ENCODE measurements at regions not wholly inside any gene's neighbourhood (a gene's known extent, or its start where the extent isn't known, plus 50 kb on each side); places are given as distances from the start of the nearest gene placed in this dataset.

- no peak for TF ChIP-seq POLR2AphosphoS5 (IDR thresholded peaks at IDR 0.05; ENCODE audit: low read depth, low read length)
- TF ChIP-seq, protein P1, sequence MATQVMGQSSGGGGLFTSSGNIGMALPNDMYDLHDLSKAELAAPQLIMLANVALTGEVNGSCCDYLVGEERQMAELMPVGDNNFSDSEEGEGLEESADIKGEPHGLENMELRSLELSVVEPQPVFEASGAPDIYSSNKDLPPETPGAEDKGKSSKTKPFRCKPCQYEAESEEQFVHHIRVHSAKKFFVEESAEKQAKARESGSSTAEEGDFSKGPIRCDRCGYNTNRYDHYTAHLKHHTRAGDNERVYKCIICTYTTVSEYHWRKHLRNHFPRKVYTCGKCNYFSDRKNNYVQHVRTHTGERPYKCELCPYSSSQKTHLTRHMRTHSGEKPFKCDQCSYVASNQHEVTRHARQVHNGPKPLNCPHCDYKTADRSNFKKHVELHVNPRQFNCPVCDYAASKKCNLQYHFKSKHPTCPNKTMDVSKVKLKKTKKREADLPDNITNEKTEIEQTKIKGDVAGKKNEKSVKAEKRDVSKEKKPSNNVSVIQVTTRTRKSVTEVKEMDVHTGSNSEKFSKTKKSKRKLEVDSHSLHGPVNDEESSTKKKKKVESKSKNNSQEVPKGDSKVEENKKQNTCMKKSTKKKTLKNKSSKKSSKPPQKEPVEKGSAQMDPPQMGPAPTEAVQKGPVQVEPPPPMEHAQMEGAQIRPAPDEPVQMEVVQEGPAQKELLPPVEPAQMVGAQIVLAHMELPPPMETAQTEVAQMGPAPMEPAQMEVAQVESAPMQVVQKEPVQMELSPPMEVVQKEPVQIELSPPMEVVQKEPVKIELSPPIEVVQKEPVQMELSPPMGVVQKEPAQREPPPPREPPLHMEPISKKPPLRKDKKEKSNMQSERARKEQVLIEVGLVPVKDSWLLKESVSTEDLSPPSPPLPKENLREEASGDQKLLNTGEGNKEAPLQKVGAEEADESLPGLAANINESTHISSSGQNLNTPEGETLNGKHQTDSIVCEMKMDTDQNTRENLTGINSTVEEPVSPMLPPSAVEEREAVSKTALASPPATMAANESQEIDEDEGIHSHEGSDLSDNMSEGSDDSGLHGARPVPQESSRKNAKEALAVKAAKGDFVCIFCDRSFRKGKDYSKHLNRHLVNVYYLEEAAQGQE (IDR thresholded peaks at IDR 0.05; ENCODE audit: insufficient read depth in 1 of 2, low read depth in 2 of 2, low read length in 1 of 2) = no peak
- no peak for TF ChIP-seq TCF7L2 (IDR thresholded peaks at IDR 0.05; ENCODE audit: low read depth, low read length)
- no peak for TF ChIP-seq SIN3A (IDR thresholded peaks at IDR 0.05; ENCODE audit: borderline replicate concordance, insufficient read depth, low read depth, low read length)
- TF ChIP-seq, protein P2, sequence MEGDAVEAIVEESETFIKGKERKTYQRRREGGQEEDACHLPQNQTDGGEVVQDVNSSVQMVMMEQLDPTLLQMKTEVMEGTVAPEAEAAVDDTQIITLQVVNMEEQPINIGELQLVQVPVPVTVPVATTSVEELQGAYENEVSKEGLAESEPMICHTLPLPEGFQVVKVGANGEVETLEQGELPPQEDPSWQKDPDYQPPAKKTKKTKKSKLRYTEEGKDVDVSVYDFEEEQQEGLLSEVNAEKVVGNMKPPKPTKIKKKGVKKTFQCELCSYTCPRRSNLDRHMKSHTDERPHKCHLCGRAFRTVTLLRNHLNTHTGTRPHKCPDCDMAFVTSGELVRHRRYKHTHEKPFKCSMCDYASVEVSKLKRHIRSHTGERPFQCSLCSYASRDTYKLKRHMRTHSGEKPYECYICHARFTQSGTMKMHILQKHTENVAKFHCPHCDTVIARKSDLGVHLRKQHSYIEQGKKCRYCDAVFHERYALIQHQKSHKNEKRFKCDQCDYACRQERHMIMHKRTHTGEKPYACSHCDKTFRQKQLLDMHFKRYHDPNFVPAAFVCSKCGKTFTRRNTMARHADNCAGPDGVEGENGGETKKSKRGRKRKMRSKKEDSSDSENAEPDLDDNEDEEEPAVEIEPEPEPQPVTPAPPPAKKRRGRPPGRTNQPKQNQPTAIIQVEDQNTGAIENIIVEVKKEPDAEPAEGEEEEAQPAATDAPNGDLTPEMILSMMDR (IDR thresholded peaks at IDR 0.05) = no peak
Measured at GRCh38 chr13:74567485-74567884, 433.3 kb upstream of the KLF12 start.

DNA sequence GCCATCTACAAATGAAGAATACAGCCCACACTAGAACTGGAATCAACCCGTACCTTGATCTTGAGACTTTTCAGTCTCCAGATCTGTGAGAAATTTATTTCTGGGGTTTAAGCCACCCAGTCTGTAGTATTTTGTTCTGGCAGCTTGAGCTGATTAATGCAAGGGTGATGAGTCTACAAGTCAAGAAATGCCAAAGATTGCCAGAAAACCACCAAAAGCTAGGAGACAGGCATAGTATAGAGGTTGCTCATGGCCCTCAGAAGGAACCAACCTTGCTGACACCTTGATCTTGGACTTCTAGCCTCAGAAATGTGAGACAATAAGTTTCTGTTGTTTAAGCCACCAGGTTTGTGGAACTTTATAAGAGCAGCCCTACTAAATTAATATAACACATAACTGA is 428.2 kb upstream of the KLF12 start:
- no peaks in the 10 kb centered on the region for H3K4me1 ChIP-seq (ENCODE audit: control insufficient read depth, insufficient read depth, low read length)
- intact Hi-C loops (cut with micrococcal nuclease; ENCODE audit: unreplicated experiment) = no loop called here
- POLR2A ChIA-PET = no interaction called here

More at GRCh38 chr13:74567485-74567884, 433.3 kb upstream of the KLF12 start:
- no peaks in the 10 kb centered on the region for H3K27me3 ChIP-seq (ENCODE audit: control insufficient read depth, insufficient read depth, low read length)
- H3K27ac ChIP-seq (ENCODE audit: low read length) = no peak overlapping the region
- H3K9me3 ChIP-seq (ENCODE audit: control insufficient read depth, insufficient read depth, low read depth, low read length) = no peaks in the 10 kb centered on the region
- ATAC-seq (no peak), DNase-seq (ENCODE audit: low read depth, low spot score) (no peak)
- intact Hi-C loops (cut with micrococcal nuclease; ENCODE audit: unreplicated experiment) = no loop called here
- ChIA-PET POLR2A (no interaction called here), CTCF (no interaction called here)
- no peak overlapping the region for H3K4me3 ChIP-seq (ENCODE audit: low read depth in 2 of 2, low read length in 2 of 2)
- H3K36me3 ChIP-seq (ENCODE audit: control insufficient read depth, insufficient read depth, low read length) = no peaks in the 10 kb centered on the region
- no TSS peak for BruUV-seq (replicated peaks)
- H3K4me1 ChIP-seq (ENCODE audit: control insufficient read depth, insufficient read depth, low read length) = no peaks in the 10 kb centered on the region
- in situ Hi-C loops (cut with HindIII; ENCODE audit: low pct_unique_long_range_greater_than_20kb, low sequenced_read_pairs) = no loop called here

More for the DNA sequence above, 428.2 kb upstream of the KLF12 start:
- Histone ChIP-seq H3K36me3 (ENCODE audit: control insufficient read depth, insufficient read depth, low read length) (no peaks in the 10 kb centered on the region), H3K4me3 (ENCODE audit: low read depth in 2 of 2, low read length in 2 of 2) (no peak overlapping the region), H3K9me3 (ENCODE audit: control insufficient read depth, insufficient read depth, low read depth, low read length) (no peaks in the 10 kb centered on the region), H3K27ac (ENCODE audit: low read length) (no peak overlapping the region), H3K27me3 (ENCODE audit: control insufficient read depth, insufficient read depth, low read length) (no peaks in the 10 kb centered on the region)
- no peak for TF ChIP-seq POLR2AphosphoS5 (IDR thresholded peaks at IDR 0.05; ENCODE audit: low read depth, low read length)
- TF ChIP-seq TCF7L2 (IDR thresholded peaks at IDR 0.05; ENCODE audit: low read depth, low read length) = no peak
- TF ChIP-seq, protein P2 (IDR thresholded peaks at IDR 0.05) = no peak
- TF ChIP-seq SIN3A (IDR thresholded peaks at IDR 0.05; ENCODE audit: borderline replicate concordance, insufficient read depth, low read depth, low read length) = no peak
- TF ChIP-seq, protein P1 (IDR thresholded peaks at IDR 0.05; ENCODE audit: insufficient read depth in 1 of 2, low read depth in 2 of 2, low read length in 1 of 2) = no peak
- ATAC-seq (no peak), DNase-seq (ENCODE audit: low read depth, low spot score) (no peak)
- BruUV-seq (replicated peaks) = no TSS peak
- in situ Hi-C loops (cut with HindIII; ENCODE audit: low pct_unique_long_range_greater_than_20kb, low sequenced_read_pairs) = no loop called here
- CTCF ChIA-PET = no interaction called here

Measured in Panc1 (cell line).